HEK293T (cell line): ENCODE measurements at regions not wholly inside any gene's neighbourhood (a gene's known extent, or its start where the extent isn't known, plus 50 kb on each side); places are given as distances from the start of the nearest gene placed in this dataset.

ENCODE experiments used
- BHLHE40 ChIP-seq: fragments of 450-650 bp; IDR thresholded peaks from 2 replicates; pipeline ENCODE4 v1.6.1; 2016; ENCODE audit warnings: mild to moderate bottlenecking, moderate library complexity, borderline replicate concordance
- CTBP1 ChIP-seq: fragments of 450-650 bp; IDR thresholded peaks from 2 replicates; pipeline ENCODE4 v1.6.1; 2016; ENCODE audit warnings: borderline replicate concordance
- TARDBP ChIP-seq: fragments of 450-650 bp; IDR thresholded peaks from 2 replicates; pipeline ENCODE4 v1.6.1; 2016
- TF ChIP-seq, protein P1 (sequence below): fragments of 450-650 bp; IDR thresholded peaks from 2 replicates; pipeline ENCODE4 v1.6.1; 2016

DNA sequence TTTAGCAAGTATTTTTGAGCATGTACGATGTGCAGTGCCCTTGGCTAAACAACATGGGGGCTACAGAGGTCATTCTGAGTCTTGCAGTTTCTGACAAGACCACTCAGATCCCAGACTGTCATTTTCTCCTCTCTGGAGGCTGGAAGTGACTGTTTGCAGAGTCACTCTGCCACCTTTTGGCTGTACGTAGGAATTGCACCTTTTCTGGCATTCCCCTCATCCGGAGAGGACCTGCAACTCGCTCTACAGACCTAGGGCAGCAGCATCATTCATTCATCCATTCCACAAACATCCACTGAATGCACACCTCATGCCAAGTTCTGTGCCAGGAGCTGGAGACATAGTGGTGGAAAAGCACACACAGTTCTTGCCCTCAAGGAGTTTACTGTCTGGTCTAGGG lies 160.4 kb upstream of the GPR101 start:
- TF ChIP-seq, protein P1, sequence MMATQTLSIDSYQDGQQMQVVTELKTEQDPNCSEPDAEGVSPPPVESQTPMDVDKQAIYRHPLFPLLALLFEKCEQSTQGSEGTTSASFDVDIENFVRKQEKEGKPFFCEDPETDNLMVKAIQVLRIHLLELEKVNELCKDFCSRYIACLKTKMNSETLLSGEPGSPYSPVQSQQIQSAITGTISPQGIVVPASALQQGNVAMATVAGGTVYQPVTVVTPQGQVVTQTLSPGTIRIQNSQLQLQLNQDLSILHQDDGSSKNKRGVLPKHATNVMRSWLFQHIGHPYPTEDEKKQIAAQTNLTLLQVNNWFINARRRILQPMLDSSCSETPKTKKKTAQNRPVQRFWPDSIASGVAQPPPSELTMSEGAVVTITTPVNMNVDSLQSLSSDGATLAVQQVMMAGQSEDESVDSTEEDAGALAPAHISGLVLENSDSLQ = no peak
- TF ChIP-seq BHLHE40 (no peak), TARDBP (no peak), CTBP1 (no peak)
